ENCODE measurements at regions not wholly inside any gene's neighbourhood (a gene's known extent, or its start where the extent isn't known, plus 50 kb on each side); places are given as distances from the start of the nearest gene placed in this dataset.
"Not testable (repeated sequence)": the region's sequence is repeated elsewhere in the genome, so short reads cannot be mapped to it uniquely, and the experiment has no call there.

GRCh38 chr2:84137034-84137433 lies 322.0 kb downstream of the SUCLG1 start:
- no peak for DNase-seq (ENCODE audit: low read depth in 2 of 2)

- DNase-seq (ENCODE audit: low read depth in 2 of 2) = no peak
These were observed 326.7 kb downstream of the SUCLG1 start for GRCh38 chr2:84132370-84132769.

- DNase-seq (ENCODE audit: low read depth in 2 of 2) = no peak
These were observed 327.7 kb downstream of the SUCLG1 start for GRCh38 chr2:84131278-84131830.

GRCh38 chr2:84129018-84129417 lies 330.1 kb downstream of the SUCLG1 start:
- DNase-seq (ENCODE audit: low read depth in 2 of 2) = no peak

GRCh38 chr2:84127812-84128211 lies 331.3 kb downstream of the SUCLG1 start:
- not testable (repeated sequence) for DNase-seq (ENCODE audit: low read depth in 2 of 2)

GRCh38 chr2:84126530-84126929 lies 332.6 kb downstream of the SUCLG1 start:
- DNase-seq (ENCODE audit: low read depth in 2 of 2) = no peak

- DNase-seq (ENCODE audit: low read depth in 2 of 2) = no peak
These were observed 333.0 kb downstream of the SUCLG1 start for GRCh38 chr2:84126084-84126483.

GRCh38 chr2:84116143-84116542 lies 342.9 kb downstream of the SUCLG1 start:
- no peak for DNase-seq (ENCODE audit: low read depth in 2 of 2)

GRCh38 chr2:84115173-84115857 lies 343.8 kb downstream of the SUCLG1 start:
- no peak for DNase-seq (ENCODE audit: low read depth in 2 of 2)

GRCh38 chr2:84103816-84104527 lies 355.1 kb downstream of the SUCLG1 start:
- DNase-seq (ENCODE audit: low read depth in 2 of 2) = not testable (repeated sequence)

- no peak for DNase-seq (ENCODE audit: low read depth in 2 of 2)
These were observed 356.8 kb downstream of the SUCLG1 start for GRCh38 chr2:84102274-84102673.

- no peak for DNase-seq (ENCODE audit: low read depth in 2 of 2)
These were observed 370.4 kb downstream of the SUCLG1 start for GRCh38 chr2:84088656-84089055.

GRCh38 chr2:84085562-84085961 lies 373.5 kb downstream of the SUCLG1 start:
- DNase-seq (ENCODE audit: low read depth in 2 of 2) = no peak

GRCh38 chr2:84084856-84085255 lies 374.2 kb downstream of the SUCLG1 start:
- no peak for DNase-seq (ENCODE audit: low read depth in 2 of 2)

GRCh38 chr2:84083984-84084383 lies 375.1 kb downstream of the SUCLG1 start:
- no peak for DNase-seq (ENCODE audit: low read depth in 2 of 2)

- DNase-seq (ENCODE audit: low read depth in 2 of 2) = no peak
These were observed 380.6 kb downstream of the SUCLG1 start for GRCh38 chr2:84078471-84078870.

- no peak for DNase-seq (ENCODE audit: low read depth in 2 of 2)
These were observed 381.6 kb downstream of the SUCLG1 start for GRCh38 chr2:84077496-84077895.

- no peak for DNase-seq (ENCODE audit: low read depth in 2 of 2)
These were observed 388.0 kb downstream of the SUCLG1 start for GRCh38 chr2:84071050-84071449.

GRCh38 chr2:84065857-84066256 lies 393.2 kb downstream of the SUCLG1 start:
- no peak for DNase-seq (ENCODE audit: low read depth in 2 of 2)

GRCh38 chr2:84057917-84058560 lies 401.0 kb downstream of the SUCLG1 start:
- DNase-seq (ENCODE audit: low read depth in 2 of 2) = no peak

- DNase-seq (ENCODE audit: low read depth in 2 of 2) = no peak
These were observed 403.3 kb downstream of the SUCLG1 start for GRCh38 chr2:84055816-84056215.

GRCh38 chr2:84054577-84054976 lies 404.5 kb downstream of the SUCLG1 start:
- not testable (repeated sequence) for DNase-seq (ENCODE audit: low read depth in 2 of 2)

- no peak for DNase-seq (ENCODE audit: low read depth in 2 of 2)
These were observed 406.2 kb downstream of the SUCLG1 start for GRCh38 chr2:84052913-84053312.

All from stimulated activated CD8-positive, alpha-beta memory T cell treated with anti-CD3 and anti-CD28 coated beads, Interleukin-7, amount 100 ng/mL, for 4 hours (primary cell).